ENCODE measurements at regions not wholly inside any gene's neighbourhood (a gene's known extent, or its start where the extent isn't known, plus 50 kb on each side); places are given as distances from the start of the nearest gene placed in this dataset.
A peak's percentile ranks its signal among the peaks of the same experiment; 100 is the strongest.

GRCh38 chr5:167947306-167947705 lies 344.1 kb upstream of the WWC1 start:
- H3K79me1 ChIP-seq (replicated peaks; ENCODE audit: low read length, poor library complexity, severe bottlenecking), result peaks cover 15% of the 10 kb centered on the region
- no peak overlapping the region for H2AFZ ChIP-seq (ENCODE audit: low read depth, low read length)
- H2BK120ac ChIP-seq (ENCODE audit: low read depth, low read length), result no peak overlapping the region
- no peak overlapping the region for H4K91ac ChIP-seq (ENCODE audit: low read length)
- peak overlapping the region; percentile 32 for H2AK5ac ChIP-seq (ENCODE audit: low read length, severe bottlenecking)
- H3K27me3 ChIP-seq (ENCODE audit: control insufficient read depth in 1 of 2, insufficient read depth in 1 of 2, low read length in 2 of 2), result no peaks in the 10 kb centered on the region
- H3K4me1 ChIP-seq (ENCODE audit: control insufficient read depth, insufficient read depth, low read depth, low read length), result peaks cover 19% of the 10 kb centered on the region
- no peak overlapping the region for H3K4me2 ChIP-seq (ENCODE audit: low read length, poor library complexity, severe bottlenecking)
- no peak overlapping the region for H2BK15ac ChIP-seq (ENCODE audit: low read depth, poor library complexity, severe bottlenecking)
- WGBS, result 85% methylated on average over 1 of the region's 1 CpG
- H3K4me3 ChIP-seq (ENCODE audit: insufficient read depth in 1 of 2, low read depth in 1 of 2, low read length in 2 of 2), result no peak overlapping the region
- DNase-seq, result no peak
- H3K4ac ChIP-seq (ENCODE audit: low read depth in 1 of 2, low read length in 2 of 2), result no peak overlapping the region
- no peak overlapping the region for H3K9ac ChIP-seq (ENCODE audit: low read length)
- H3K36me3 ChIP-seq (ENCODE audit: control insufficient read depth in 1 of 2, insufficient read depth in 2 of 2, low read depth in 1 of 2, low read length in 2 of 2), result no peaks in the 10 kb centered on the region
- no peaks in the 10 kb centered on the region for H3K9me3 ChIP-seq (ENCODE audit: control insufficient read depth, low read length)
- no peak overlapping the region for H4K8ac ChIP-seq (ENCODE audit: low read length)
- H2BK5ac ChIP-seq (ENCODE audit: low read depth, low read length, poor library complexity, severe bottlenecking), result no peak overlapping the region
- peak overlapping the region; percentile 58 for H3K27ac ChIP-seq (ENCODE audit: low read length, poor library complexity, severe bottlenecking)
- H3K18ac ChIP-seq (ENCODE audit: low read depth in 1 of 2, low read length in 2 of 2), result no peak overlapping the region
- H3K14ac ChIP-seq (ENCODE audit: low read length in 2 of 2), result no peak overlapping the region
- no peak overlapping the region for H3K23ac ChIP-seq (ENCODE audit: low read length in 2 of 2)
- no peak overlapping the region for H2BK12ac ChIP-seq (ENCODE audit: low read length in 2 of 2)

GRCh38 chr5:167948251-167948650 lies 343.2 kb upstream of the WWC1 start:
- Histone ChIP-seq H3K23ac (ENCODE audit: low read length in 2 of 2) (no peak overlapping the region), H2BK15ac (ENCODE audit: low read depth, poor library complexity, severe bottlenecking) (no peak overlapping the region), H3K27me3 (ENCODE audit: control insufficient read depth in 1 of 2, insufficient read depth in 1 of 2, low read length in 2 of 2) (no peaks in the 10 kb centered on the region), H3K9ac (ENCODE audit: low read length) (no peak overlapping the region), H3K4ac (ENCODE audit: low read depth in 1 of 2, low read length in 2 of 2) (no peak overlapping the region), H2AFZ (ENCODE audit: low read depth, low read length) (no peak overlapping the region), H3K14ac (ENCODE audit: low read length in 2 of 2) (no peak overlapping the region), H2BK5ac (ENCODE audit: low read depth, low read length, poor library complexity, severe bottlenecking) (no peak overlapping the region), H3K36me3 (ENCODE audit: control insufficient read depth in 1 of 2, insufficient read depth in 2 of 2, low read depth in 1 of 2, low read length in 2 of 2) (peaks cover 0 to 4% of the 10 kb centered on the region in 2 experiments), H4K8ac (ENCODE audit: low read length) (no peak overlapping the region), H2AK5ac (ENCODE audit: low read length, severe bottlenecking) (peak overlapping the region; percentile 98), H3K27ac (ENCODE audit: low read length, poor library complexity, severe bottlenecking) (peak overlapping the region; percentile 36), H3K4me3 (ENCODE audit: insufficient read depth in 1 of 2, low read depth in 1 of 2, low read length in 2 of 2) (no peak overlapping the region), H3K79me1 (replicated peaks; ENCODE audit: low read length, poor library complexity, severe bottlenecking) (peaks cover 16% of the 10 kb centered on the region), H3K18ac (ENCODE audit: low read depth in 1 of 2, low read length in 2 of 2) (no peak overlapping the region), H3K4me2 (ENCODE audit: low read length, poor library complexity, severe bottlenecking) (no peak overlapping the region), H2BK120ac (ENCODE audit: low read depth, low read length) (no peak overlapping the region), H3K9me3 (ENCODE audit: control insufficient read depth, low read length) (no peaks in the 10 kb centered on the region), H4K91ac (ENCODE audit: low read length) (no peak overlapping the region), H3K4me1 (ENCODE audit: control insufficient read depth, insufficient read depth, low read depth, low read length) (peaks cover 22% of the 10 kb centered on the region), H2BK12ac (ENCODE audit: low read length in 2 of 2) (no peak overlapping the region)
- DNase-seq, result no peak
- WGBS, result 97% methylated on average over 2 of the region's 3 CpGs

DNA sequence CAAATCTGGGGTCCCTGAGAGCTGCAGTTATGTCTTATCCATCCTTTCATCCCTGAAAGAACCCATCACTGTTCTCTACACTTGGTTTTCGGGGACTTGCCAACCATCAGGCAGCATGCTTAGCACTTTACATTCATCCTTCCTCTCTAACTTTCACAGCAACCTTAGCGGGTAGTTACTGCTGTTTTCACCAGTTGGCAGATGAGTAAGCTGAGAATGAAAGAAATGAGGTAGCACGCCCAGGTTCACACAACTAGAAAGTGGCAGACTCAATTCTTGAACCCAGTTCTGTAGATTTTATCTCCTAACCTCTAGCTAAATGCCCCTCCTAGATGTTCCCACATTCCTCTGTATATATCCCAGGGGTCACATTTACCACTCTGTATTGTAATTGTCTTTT lies 342.0 kb upstream of the WWC1 start:
- Histone ChIP-seq H3K27ac (ENCODE audit: low read length, poor library complexity, severe bottlenecking) (no peak overlapping the region), H4K91ac (ENCODE audit: low read length) (no peak overlapping the region), H3K27me3 (ENCODE audit: control insufficient read depth in 1 of 2, insufficient read depth in 1 of 2, low read length in 2 of 2) (no peaks in the 10 kb centered on the region), H3K23ac (ENCODE audit: low read length in 2 of 2) (no peak overlapping the region), H3K4me1 (ENCODE audit: control insufficient read depth, insufficient read depth, low read depth, low read length) (peaks cover 17% of the 10 kb centered on the region), H2BK120ac (ENCODE audit: low read depth, low read length) (no peak overlapping the region), H3K9me3 (ENCODE audit: control insufficient read depth, low read length) (no peaks in the 10 kb centered on the region), H3K36me3 (ENCODE audit: control insufficient read depth in 1 of 2, insufficient read depth in 2 of 2, low read depth in 1 of 2, low read length in 2 of 2) (peaks cover 0 to 4% of the 10 kb centered on the region in 2 experiments), H2BK12ac (ENCODE audit: low read length in 2 of 2) (no peak overlapping the region), H2AFZ (ENCODE audit: low read depth, low read length) (no peak overlapping the region), H3K14ac (ENCODE audit: low read length in 2 of 2) (no peak overlapping the region), H3K4me3 (ENCODE audit: insufficient read depth in 1 of 2, low read depth in 1 of 2, low read length in 2 of 2) (no peak overlapping the region), H3K18ac (ENCODE audit: low read depth in 1 of 2, low read length in 2 of 2) (no peak overlapping the region), H2AK5ac (ENCODE audit: low read length, severe bottlenecking) (peak overlapping the region; percentile 58), H2BK15ac (ENCODE audit: low read depth, poor library complexity, severe bottlenecking) (no peak overlapping the region), H3K4me2 (ENCODE audit: low read length, poor library complexity, severe bottlenecking) (no peak overlapping the region), H3K9ac (ENCODE audit: low read length) (no peak overlapping the region), H3K79me1 (replicated peaks; ENCODE audit: low read length, poor library complexity, severe bottlenecking) (peaks cover 13% of the 10 kb centered on the region), H2BK5ac (ENCODE audit: low read depth, low read length, poor library complexity, severe bottlenecking) (no peak overlapping the region), H4K8ac (ENCODE audit: low read length) (no peak overlapping the region), H3K4ac (ENCODE audit: low read depth in 1 of 2, low read length in 2 of 2) (no peak overlapping the region)
- 82% methylated on average over 3 of the region's 3 CpGs for WGBS
- DNase-seq, result no peak

DNA sequence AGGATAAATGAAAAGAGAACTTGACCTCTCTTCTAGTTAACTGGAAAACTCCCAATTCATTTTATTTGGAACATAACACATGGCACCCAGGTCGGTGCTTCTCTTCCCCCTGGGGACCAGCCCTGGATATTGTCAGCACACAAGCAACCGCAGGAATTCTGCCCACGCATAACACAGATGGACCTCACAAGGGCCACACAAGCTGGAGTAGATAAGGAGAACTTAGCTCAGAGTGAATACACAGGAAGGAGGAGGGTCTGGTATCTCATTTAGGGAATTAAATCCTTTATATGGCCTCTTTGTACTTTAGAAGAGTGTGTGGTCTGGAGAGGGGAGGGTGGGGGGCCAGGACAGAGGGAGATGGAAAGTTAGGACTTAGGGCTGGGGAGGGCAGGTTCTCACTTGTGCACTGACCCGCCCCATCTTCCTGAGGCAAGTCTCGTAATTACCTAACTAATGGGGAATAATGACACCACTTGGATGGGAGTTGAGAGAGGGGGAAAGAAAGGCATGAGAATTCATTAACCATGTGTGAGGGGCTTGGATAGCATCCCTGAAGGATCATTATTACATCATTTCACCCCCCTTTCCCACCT lies 341.2 kb upstream of the WWC1 start:
- Histone ChIP-seq H2BK12ac (ENCODE audit: low read length in 2 of 2) (no peak overlapping the region), H2BK15ac (ENCODE audit: low read depth, poor library complexity, severe bottlenecking) (no peak overlapping the region), H2BK120ac (ENCODE audit: low read depth, low read length) (no peak overlapping the region), H3K27ac (ENCODE audit: low read length, poor library complexity, severe bottlenecking) (no peak overlapping the region), H2BK5ac (ENCODE audit: low read depth, low read length, poor library complexity, severe bottlenecking) (no peak overlapping the region), H3K27me3 (ENCODE audit: control insufficient read depth in 1 of 2, insufficient read depth in 1 of 2, low read length in 2 of 2) (no peaks in the 10 kb centered on the region), H3K4ac (ENCODE audit: low read depth in 1 of 2, low read length in 2 of 2) (no peak overlapping the region), H3K9ac (ENCODE audit: low read length) (no peak overlapping the region), H2AFZ (ENCODE audit: low read depth, low read length) (no peak overlapping the region), H3K79me1 (replicated peaks; ENCODE audit: low read length, poor library complexity, severe bottlenecking) (peaks cover 13% of the 10 kb centered on the region), H3K18ac (ENCODE audit: low read depth in 1 of 2, low read length in 2 of 2) (no peak overlapping the region), H3K9me3 (ENCODE audit: control insufficient read depth, low read length) (no peaks in the 10 kb centered on the region), H3K4me3 (ENCODE audit: insufficient read depth in 1 of 2, low read depth in 1 of 2, low read length in 2 of 2) (no peak overlapping the region), H3K4me1 (ENCODE audit: control insufficient read depth, insufficient read depth, low read depth, low read length) (peaks cover 17% of the 10 kb centered on the region), H3K4me2 (ENCODE audit: low read length, poor library complexity, severe bottlenecking) (no peak overlapping the region), H2AK5ac (ENCODE audit: low read length, severe bottlenecking) (peak overlapping the region; percentile 61), H3K36me3 (ENCODE audit: control insufficient read depth in 1 of 2, insufficient read depth in 2 of 2, low read depth in 1 of 2, low read length in 2 of 2) (peaks cover 0 to 4% of the 10 kb centered on the region in 2 experiments), H4K91ac (ENCODE audit: low read length) (no peak overlapping the region), H3K14ac (ENCODE audit: low read length in 2 of 2) (no peak overlapping the region), H3K23ac (ENCODE audit: low read length in 2 of 2) (no peak overlapping the region), H4K8ac (ENCODE audit: low read length) (peak overlapping the region; percentile 42)
- 10% methylated on average over 3 of the region's 5 CpGs for WGBS
- DNase-seq, result peak; percentile 58
